Stimulated activated CD4-positive, alpha-beta T cell treated with anti-CD3 and anti-CD28 coated beads, Interleukin-4, amount 100 ng/mL, for 24 hours (primary cell): ENCODE measurements at regions not wholly inside any gene's neighbourhood (a gene's known extent, or its start where the extent isn't known, plus 50 kb on each side); places are given as distances from the start of the nearest gene placed in this dataset.
"Not testable (repeated sequence)": the region's sequence is repeated elsewhere in the genome, so short reads cannot be mapped to it uniquely, and the experiment has no call there.

Source experiments
- DNase-seq: peaks from one replicate; pipeline ENCODE4 v3.0.0-alpha.2; 2020

GRCh38 chr2:81073412-81073811 is 768.9 kb upstream of the LRRTM1 start:
- DNase-seq: no peak

- DNase-seq: no peak
These were observed 763.6 kb upstream of the LRRTM1 start for GRCh38 chr2:81068144-81068543.

- no peak for DNase-seq
These were observed 756.5 kb upstream of the LRRTM1 start for GRCh38 chr2:81061016-81061415.

- no peak for DNase-seq
These were observed 746.1 kb upstream of the LRRTM1 start for GRCh38 chr2:81050580-81051095.

GRCh38 chr2:81043681-81044080 is 739.1 kb upstream of the LRRTM1 start:
- DNase-seq: no peak

- no peak for DNase-seq
These were observed 702.6 kb upstream of the LRRTM1 start for GRCh38 chr2:81007104-81007503.

- no peak for DNase-seq
These were observed 698.4 kb upstream of the LRRTM1 start for GRCh38 chr2:81002906-81003305.

- no peak for DNase-seq
These were observed 682.9 kb upstream of the LRRTM1 start for GRCh38 chr2:80987466-80987865.

- no peak for DNase-seq
These were observed 665.3 kb upstream of the LRRTM1 start for GRCh38 chr2:80969900-80970299.

- DNase-seq: no peak
These were observed 663.9 kb upstream of the LRRTM1 start for GRCh38 chr2:80968450-80968849.

- no peak for DNase-seq
These were observed 643.1 kb upstream of the LRRTM1 start for GRCh38 chr2:80947601-80948130.

GRCh38 chr2:80943487-80943886 is 638.9 kb upstream of the LRRTM1 start:
- no peak for DNase-seq

- DNase-seq: no peak
These were observed 638.2 kb upstream of the LRRTM1 start for GRCh38 chr2:80942766-80943165.

GRCh38 chr2:80938463-80938862 is 633.9 kb upstream of the LRRTM1 start:
- no peak for DNase-seq

GRCh38 chr2:80931820-80932219 is 627.3 kb upstream of the LRRTM1 start:
- DNase-seq: not testable (repeated sequence)

GRCh38 chr2:80930777-80931176 is 626.2 kb upstream of the LRRTM1 start:
- no peak for DNase-seq

- no peak for DNase-seq
These were observed 621.6 kb upstream of the LRRTM1 start for GRCh38 chr2:80926168-80926567.

GRCh38 chr2:80896576-80896975 is 592.0 kb upstream of the LRRTM1 start:
- DNase-seq: no peak

GRCh38 chr2:80894486-80894885 is 589.9 kb upstream of the LRRTM1 start:
- no peak for DNase-seq

GRCh38 chr2:80893711-80894110 is 589.2 kb upstream of the LRRTM1 start:
- DNase-seq: no peak

GRCh38 chr2:80889009-80889408 is 584.5 kb upstream of the LRRTM1 start:
- no peak for DNase-seq

GRCh38 chr2:80887841-80888378 is 583.4 kb upstream of the LRRTM1 start:
- DNase-seq: no peak

GRCh38 chr2:80874374-80874773 is 569.8 kb upstream of the LRRTM1 start:
- DNase-seq: no peak

GRCh38 chr2:80869858-80870438 is 565.4 kb upstream of the LRRTM1 start:
- DNase-seq: no peak
